MM.1S (cell line): ENCODE measurements at regions not wholly inside any gene's neighbourhood (a gene's known extent, or its start where the extent isn't known, plus 50 kb on each side); places are given as distances from the start of the nearest gene placed in this dataset.

Source experiments
- EZH2 ChIP-seq: fragments of 300-600 bp; sonication (generic); optimal IDR thresholded peaks from 2 replicates; pipeline ENCODE3; 2017; ENCODE audit warnings: low read depth, mild to moderate bottlenecking, antibody characterized with exemption, low read length, mixed read lengths
- EZH2phosphoT487 ChIP-seq: fragments of 300-600 bp; sonication (generic); IDR thresholded peaks from 2 replicates; pipeline ENCODE4 v1.6.1; 2018; ENCODE audit warnings: antibody characterized with exemption, low read length
- TF ChIP-seq, protein P1 (sequence below): fragments of 300-600 bp; sonication (generic); IDR thresholded peaks from 2 replicates; pipeline ENCODE4 v1.5.1; 2016; ENCODE audit warnings: antibody characterized with exemption, low read length, mixed read lengths

DNA sequence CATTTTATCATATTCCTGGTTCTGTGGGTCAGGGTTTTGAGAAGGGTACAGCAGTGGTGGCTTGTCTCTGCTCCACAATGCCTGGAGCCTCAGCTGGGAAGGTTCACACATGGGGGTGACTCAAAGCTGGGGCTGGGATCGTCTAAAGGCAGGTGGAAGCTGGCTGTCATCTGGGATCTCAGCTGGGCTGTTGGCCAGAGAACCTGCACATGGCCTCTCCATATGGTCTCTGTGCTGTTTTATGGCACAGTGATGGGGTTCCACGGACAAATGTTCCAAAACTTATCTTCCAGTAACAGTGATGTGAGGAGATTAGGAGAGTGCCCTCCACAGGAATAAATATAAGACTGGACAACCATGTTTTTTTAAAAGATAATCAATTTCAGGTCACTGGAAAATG is 191.4 kb downstream of the SS18 start:
- no peak for TF ChIP-seq EZH2phosphoT487
- no peak for TF ChIP-seq EZH2
- TF ChIP-seq, protein P1, sequence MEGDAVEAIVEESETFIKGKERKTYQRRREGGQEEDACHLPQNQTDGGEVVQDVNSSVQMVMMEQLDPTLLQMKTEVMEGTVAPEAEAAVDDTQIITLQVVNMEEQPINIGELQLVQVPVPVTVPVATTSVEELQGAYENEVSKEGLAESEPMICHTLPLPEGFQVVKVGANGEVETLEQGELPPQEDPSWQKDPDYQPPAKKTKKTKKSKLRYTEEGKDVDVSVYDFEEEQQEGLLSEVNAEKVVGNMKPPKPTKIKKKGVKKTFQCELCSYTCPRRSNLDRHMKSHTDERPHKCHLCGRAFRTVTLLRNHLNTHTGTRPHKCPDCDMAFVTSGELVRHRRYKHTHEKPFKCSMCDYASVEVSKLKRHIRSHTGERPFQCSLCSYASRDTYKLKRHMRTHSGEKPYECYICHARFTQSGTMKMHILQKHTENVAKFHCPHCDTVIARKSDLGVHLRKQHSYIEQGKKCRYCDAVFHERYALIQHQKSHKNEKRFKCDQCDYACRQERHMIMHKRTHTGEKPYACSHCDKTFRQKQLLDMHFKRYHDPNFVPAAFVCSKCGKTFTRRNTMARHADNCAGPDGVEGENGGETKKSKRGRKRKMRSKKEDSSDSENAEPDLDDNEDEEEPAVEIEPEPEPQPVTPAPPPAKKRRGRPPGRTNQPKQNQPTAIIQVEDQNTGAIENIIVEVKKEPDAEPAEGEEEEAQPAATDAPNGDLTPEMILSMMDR, result no peak
